ENCODE measurements at regions not wholly inside any gene's neighbourhood (a gene's known extent, or its start where the extent isn't known, plus 50 kb on each side); places are given as distances from the start of the nearest gene placed in this dataset.

- no peak overlapping the region for H3K4ac ChIP-seq (ENCODE audit: low read depth, low read length)
- ChIA-PET CTCF (no interaction called here), POLR2A (ENCODE audit: unreplicated experiment) (no interaction called here)
- no peak overlapping the region for H3K4me3 ChIP-seq (ENCODE audit: insufficient read depth, low read depth, low read length)
- no peak for DNase-seq
- H3K14ac ChIP-seq (replicated peaks; ENCODE audit: low read depth, low read length) = no peak overlapping the region
- H3K9ac ChIP-seq (ENCODE audit: low read depth, low read length) = no peak overlapping the region
- H3K56ac ChIP-seq (ENCODE audit: extremely low read depth, insufficient read depth, low read length) = no peak overlapping the region
- H2AFZ ChIP-seq (replicated peaks; ENCODE audit: low read length, poor library complexity) = no peak overlapping the region
- H2BK5ac ChIP-seq (ENCODE audit: low read depth, low read length, poor library complexity, severe bottlenecking) = no peak overlapping the region
- intact Hi-C loops (cut with micrococcal nuclease) = no loop called here
- H3K27me3 ChIP-seq (ENCODE audit: control insufficient read depth, insufficient read depth, low read length) = peaks cover 2% of the 10 kb centered on the region; the same call in 1 of the 2 replicates
- TF ChIP-seq NFE2L2 (IDR thresholded peaks at IDR 0.05; ENCODE audit: low read depth, low read length) = no peak
- no peak for TF ChIP-seq FOS (IDR thresholded peaks at IDR 0.05; ENCODE audit: low read depth, low read length)
- no peak for TF ChIP-seq MAZ (IDR thresholded peaks at IDR 0.05; ENCODE audit: borderline replicate concordance, low read depth, low read length)
- TF ChIP-seq, protein P1, sequence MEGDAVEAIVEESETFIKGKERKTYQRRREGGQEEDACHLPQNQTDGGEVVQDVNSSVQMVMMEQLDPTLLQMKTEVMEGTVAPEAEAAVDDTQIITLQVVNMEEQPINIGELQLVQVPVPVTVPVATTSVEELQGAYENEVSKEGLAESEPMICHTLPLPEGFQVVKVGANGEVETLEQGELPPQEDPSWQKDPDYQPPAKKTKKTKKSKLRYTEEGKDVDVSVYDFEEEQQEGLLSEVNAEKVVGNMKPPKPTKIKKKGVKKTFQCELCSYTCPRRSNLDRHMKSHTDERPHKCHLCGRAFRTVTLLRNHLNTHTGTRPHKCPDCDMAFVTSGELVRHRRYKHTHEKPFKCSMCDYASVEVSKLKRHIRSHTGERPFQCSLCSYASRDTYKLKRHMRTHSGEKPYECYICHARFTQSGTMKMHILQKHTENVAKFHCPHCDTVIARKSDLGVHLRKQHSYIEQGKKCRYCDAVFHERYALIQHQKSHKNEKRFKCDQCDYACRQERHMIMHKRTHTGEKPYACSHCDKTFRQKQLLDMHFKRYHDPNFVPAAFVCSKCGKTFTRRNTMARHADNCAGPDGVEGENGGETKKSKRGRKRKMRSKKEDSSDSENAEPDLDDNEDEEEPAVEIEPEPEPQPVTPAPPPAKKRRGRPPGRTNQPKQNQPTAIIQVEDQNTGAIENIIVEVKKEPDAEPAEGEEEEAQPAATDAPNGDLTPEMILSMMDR (conservative IDR thresholded peaks at IDR 0.05; ENCODE audit: low read depth, low read length) = no peak
- no peak for TF ChIP-seq CEBPB (IDR thresholded peaks at IDR 0.05; ENCODE audit: low read depth, low read length)
- no peak for TF ChIP-seq SMC3 (IDR thresholded peaks at IDR 0.05; ENCODE audit: low read depth, low read length)
- TF ChIP-seq, protein P2, sequence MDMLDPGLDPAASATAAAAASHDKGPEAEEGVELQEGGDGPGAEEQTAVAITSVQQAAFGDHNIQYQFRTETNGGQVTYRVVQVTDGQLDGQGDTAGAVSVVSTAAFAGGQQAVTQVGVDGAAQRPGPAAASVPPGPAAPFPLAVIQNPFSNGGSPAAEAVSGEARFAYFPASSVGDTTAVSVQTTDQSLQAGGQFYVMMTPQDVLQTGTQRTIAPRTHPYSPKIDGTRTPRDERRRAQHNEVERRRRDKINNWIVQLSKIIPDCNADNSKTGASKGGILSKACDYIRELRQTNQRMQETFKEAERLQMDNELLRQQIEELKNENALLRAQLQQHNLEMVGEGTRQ (IDR thresholded peaks at IDR 0.05; ENCODE audit: low read depth, low read length) = no peak
- TF ChIP-seq RAD21 (IDR thresholded peaks at IDR 0.05; ENCODE audit: low read length) = no peak
- TF ChIP-seq MAFK (IDR thresholded peaks at IDR 0.05; ENCODE audit: low read depth, low read length) = no peak
- TF ChIP-seq MXI1 (IDR thresholded peaks at IDR 0.05; ENCODE audit: borderline replicate concordance, low read depth, low read length) = no peak
- TF ChIP-seq RCOR1 (IDR thresholded peaks at IDR 0.05; ENCODE audit: insufficient replicate concordance, low read length) = no peak
- no peak for TF ChIP-seq POLR2A (IDR thresholded peaks at IDR 0.05; ENCODE audit: low read depth, low read length)
- TF ChIP-seq, protein P3, sequence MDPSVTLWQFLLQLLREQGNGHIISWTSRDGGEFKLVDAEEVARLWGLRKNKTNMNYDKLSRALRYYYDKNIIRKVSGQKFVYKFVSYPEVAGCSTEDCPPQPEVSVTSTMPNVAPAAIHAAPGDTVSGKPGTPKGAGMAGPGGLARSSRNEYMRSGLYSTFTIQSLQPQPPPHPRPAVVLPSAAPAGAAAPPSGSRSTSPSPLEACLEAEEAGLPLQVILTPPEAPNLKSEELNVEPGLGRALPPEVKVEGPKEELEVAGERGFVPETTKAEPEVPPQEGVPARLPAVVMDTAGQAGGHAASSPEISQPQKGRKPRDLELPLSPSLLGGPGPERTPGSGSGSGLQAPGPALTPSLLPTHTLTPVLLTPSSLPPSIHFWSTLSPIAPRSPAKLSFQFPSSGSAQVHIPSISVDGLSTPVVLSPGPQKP (IDR thresholded peaks at IDR 0.05; ENCODE audit: borderline replicate concordance, low read depth, low read length) = no peak
- TF ChIP-seq RFX5 (IDR thresholded peaks at IDR 0.05; ENCODE audit: low read depth, low read length) = no peak
- H3K4me1 ChIP-seq (ENCODE audit: control insufficient read depth, insufficient read depth, low read length) = no peaks in the 10 kb centered on the region
- dilution Hi-C loops (cut with HindIII; ENCODE audit: low sequenced_read_pairs, unreplicated experiment) = no loop called here
- no peak overlapping the region for H2BK15ac ChIP-seq (ENCODE audit: low read depth, low read length)
- H3K27ac ChIP-seq (ENCODE audit: insufficient read depth, low read length) = no peak overlapping the region
- no peak overlapping the region for H2AK5ac ChIP-seq (ENCODE audit: low read depth, low read length)
- BruUV-seq (replicated peaks) = no TSS peak
- no peak overlapping the region for H4K8ac ChIP-seq (ENCODE audit: low read depth in 2 of 2, low read length in 2 of 2)
- in situ Hi-C loops (cut with MboI; ENCODE audit: low sequenced_read_pairs) = no loop called here
- no peak overlapping the region for H4K91ac ChIP-seq (ENCODE audit: insufficient read depth, low read depth, low read length)
- H3K79me1 ChIP-seq (ENCODE audit: low read depth in 1 of 2, low read length in 2 of 2) = no peaks in the 10 kb centered on the region
- no peaks in the 10 kb centered on the region for H3K36me3 ChIP-seq (ENCODE audit: control insufficient read depth, insufficient read depth, low read length)
- H2AK9ac ChIP-seq (replicated peaks; ENCODE audit: low read depth, low read length, poor library complexity) = no peak overlapping the region
- no peak for ATAC-seq (ENCODE audit: low read depth)
- H4K20me1 ChIP-seq (ENCODE audit: insufficient read depth, low read length) = no peaks in the 10 kb centered on the region
- no peak overlapping the region for H4K5ac ChIP-seq (ENCODE audit: low read depth, low read length)
- no peak overlapping the region for H3K4me2 ChIP-seq (ENCODE audit: low read depth, low read length)
- H2BK120ac ChIP-seq (ENCODE audit: low read depth, low read length) = no peak overlapping the region
- no peaks in the 10 kb centered on the region for H3K9me1 ChIP-seq (ENCODE audit: insufficient read depth, low read length)
- no peaks in the 10 kb centered on the region for H3K9me3 ChIP-seq (ENCODE audit: control insufficient read depth, insufficient read depth, low read length)
- no peak overlapping the region for H2BK20ac ChIP-seq (ENCODE audit: low read depth, low read length)
- no peak overlapping the region for H3K23ac ChIP-seq (ENCODE audit: low read depth, low read length)
- no peak overlapping the region for H3K18ac ChIP-seq (ENCODE audit: low read depth, low read length)
- WGBS, 2 experiments (ENCODE audit: extremely low coverage in 2 of 2, insufficient read length in 1 of 2) = 100% methylated on average over 5 of the region's 14 CpGs; no CpG with 5 or more reads in 1 of the 2 experiments
Measured at GRCh38 chr12:132410849-132411248, 79.1 kb upstream of the FBRSL1 start.

Measured in IMR-90 (cell line).